ENCODE measurements at regions not wholly inside any gene's neighbourhood (a gene's known extent, or its start where the extent isn't known, plus 50 kb on each side); places are given as distances from the start of the nearest gene placed in this dataset.

- ATAC-seq (no peak; the same call in 2 of the 3 replicates), DNase-seq (ENCODE audit: low spot score) (no peak), FAIRE-seq (no peak)
- H3K27ac ChIP-seq (ENCODE audit: extremely low read length, insufficient read depth, low read length) = no peak overlapping the region
- H3K79me2 ChIP-seq (ENCODE audit: insufficient read depth, low read length) = no peaks in the 10 kb centered on the region
- POLR2A ChIA-PET = no interaction called here
- H3K4me2 ChIP-seq (ENCODE audit: low read depth, low read length) = no peak overlapping the region
- BruUV-seq (replicated peaks) = no TSS peak
- in situ Hi-C loops (cut with HindIII; ENCODE audit: extremely low pct_ligation_motif_present, low pct_unique_long_range_greater_than_20kb) = no loop called here
- no peak overlapping the region for H3K4me3 ChIP-seq (replicated peaks in 1 of 3; ENCODE audit: insufficient read depth in 1 of 3, low read depth in 2 of 3, low read length in 3 of 3)
- no peaks in the 10 kb centered on the region; the same call in 1 of the 2 replicates for H4K20me1 ChIP-seq (ENCODE audit: insufficient read depth, low read length)
- no peaks in the 10 kb centered on the region for H3K4me1 ChIP-seq (ENCODE audit: insufficient read depth, low read length)
- H3K9ac ChIP-seq (ENCODE audit: insufficient read depth, low read depth, low read length) = no peak overlapping the region
- H2AFZ ChIP-seq (ENCODE audit: low read length) = no peak overlapping the region
- H3K27me3 ChIP-seq (ENCODE audit: control insufficient read depth in 1 of 2, insufficient read depth in 2 of 2, low read length in 2 of 2) = peaks cover 0 to 45% of the 10 kb centered on the region in 2 experiments; a peak in 4 of 5 replicates
- no peaks in the 10 kb centered on the region for H3K36me3 ChIP-seq (replicated peaks in 1 of 2; ENCODE audit: control insufficient read depth in 1 of 2, insufficient read depth in 2 of 2, low read length in 2 of 2)
- CTCF ChIA-PET (ENCODE audit: low intra/inter-chr PET ratio, low total read pairs) = no interaction called here
- 24% methylated on average over 11 of the region's 11 CpGs for WGBS (ENCODE audit: low lambda C conversion rate)
- no peaks in the 10 kb centered on the region for H3K9me3 ChIP-seq (ENCODE audit: low read length)
- intact Hi-C loops (cut with micrococcal nuclease; ENCODE audit: unreplicated experiment) = no loop called here
- TF ChIP-seq HIVEP1 (CRISPR knock-in tag; IDR thresholded peaks at IDR 0.05) (no peak), SIX1 (CRISPR knock-in tag; IDR thresholded peaks at IDR 0.05; ENCODE audit: borderline replicate concordance) (no peak), ZNF34 (CRISPR knock-in tag; IDR thresholded peaks at IDR 0.05; ENCODE audit: borderline replicate concordance) (no peak), ZNF143 (CRISPR knock-in tag; IDR thresholded peaks at IDR 0.05) (no peak)
- TF ChIP-seq, protein P1, sequence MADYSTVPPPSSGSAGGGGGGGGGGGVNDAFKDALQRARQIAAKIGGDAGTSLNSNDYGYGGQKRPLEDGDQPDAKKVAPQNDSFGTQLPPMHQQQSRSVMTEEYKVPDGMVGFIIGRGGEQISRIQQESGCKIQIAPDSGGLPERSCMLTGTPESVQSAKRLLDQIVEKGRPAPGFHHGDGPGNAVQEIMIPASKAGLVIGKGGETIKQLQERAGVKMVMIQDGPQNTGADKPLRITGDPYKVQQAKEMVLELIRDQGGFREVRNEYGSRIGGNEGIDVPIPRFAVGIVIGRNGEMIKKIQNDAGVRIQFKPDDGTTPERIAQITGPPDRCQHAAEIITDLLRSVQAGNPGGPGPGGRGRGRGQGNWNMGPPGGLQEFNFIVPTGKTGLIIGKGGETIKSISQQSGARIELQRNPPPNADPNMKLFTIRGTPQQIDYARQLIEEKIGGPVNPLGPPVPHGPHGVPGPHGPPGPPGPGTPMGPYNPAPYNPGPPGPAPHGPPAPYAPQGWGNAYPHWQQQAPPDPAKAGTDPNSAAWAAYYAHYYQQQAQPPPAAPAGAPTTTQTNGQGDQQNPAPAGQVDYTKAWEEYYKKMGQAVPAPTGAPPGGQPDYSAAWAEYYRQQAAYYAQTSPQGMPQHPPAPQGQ (CRISPR knock-in tag; IDR thresholded peaks at IDR 0.05; ENCODE audit: borderline replicate concordance) = no peak
- TF ChIP-seq, protein P2, sequence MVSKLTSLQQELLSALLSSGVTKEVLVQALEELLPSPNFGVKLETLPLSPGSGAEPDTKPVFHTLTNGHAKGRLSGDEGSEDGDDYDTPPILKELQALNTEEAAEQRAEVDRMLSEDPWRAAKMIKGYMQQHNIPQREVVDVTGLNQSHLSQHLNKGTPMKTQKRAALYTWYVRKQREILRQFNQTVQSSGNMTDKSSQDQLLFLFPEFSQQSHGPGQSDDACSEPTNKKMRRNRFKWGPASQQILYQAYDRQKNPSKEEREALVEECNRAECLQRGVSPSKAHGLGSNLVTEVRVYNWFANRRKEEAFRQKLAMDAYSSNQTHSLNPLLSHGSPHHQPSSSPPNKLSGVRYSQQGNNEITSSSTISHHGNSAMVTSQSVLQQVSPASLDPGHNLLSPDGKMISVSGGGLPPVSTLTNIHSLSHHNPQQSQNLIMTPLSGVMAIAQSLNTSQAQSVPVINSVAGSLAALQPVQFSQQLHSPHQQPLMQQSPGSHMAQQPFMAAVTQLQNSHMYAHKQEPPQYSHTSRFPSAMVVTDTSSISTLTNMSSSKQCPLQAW (CRISPR knock-in tag; IDR thresholded peaks at IDR 0.05) = no peak
Observed at GRCh38 chr2:129805899-129806298, 173.6 kb upstream of the RAB6C start.
